ENCODE measurements at regions not wholly inside any gene's neighbourhood (a gene's known extent, or its start where the extent isn't known, plus 50 kb on each side); places are given as distances from the start of the nearest gene placed in this dataset.
"Not testable (repeated sequence)": the region's sequence is repeated elsewhere in the genome, so short reads cannot be mapped to it uniquely, and the experiment has no call there.

- no peak overlapping the region for H3K4ac ChIP-seq (ENCODE audit: low read depth in 1 of 2, low read length in 2 of 2)
- no peak overlapping the region for H2BK120ac ChIP-seq (ENCODE audit: low read depth, low read length)
- no peak overlapping the region for H3K14ac ChIP-seq (ENCODE audit: low read length in 2 of 2)
- no peak overlapping the region for H4K8ac ChIP-seq (ENCODE audit: low read length)
- no peaks in the 10 kb centered on the region for H3K4me1 ChIP-seq (ENCODE audit: control insufficient read depth, insufficient read depth, low read depth, low read length)
- 100% methylated on average over 1 of the region's 3 CpGs for WGBS
- no peak overlapping the region for H2BK15ac ChIP-seq (ENCODE audit: low read depth, poor library complexity, severe bottlenecking)
- no peak overlapping the region for H3K27ac ChIP-seq (ENCODE audit: low read length, poor library complexity, severe bottlenecking)
- H2AFZ ChIP-seq (ENCODE audit: low read depth, low read length): no peak overlapping the region
- no peak overlapping the region for H3K9ac ChIP-seq (ENCODE audit: low read length)
- H3K27me3 ChIP-seq (ENCODE audit: control insufficient read depth in 1 of 2, insufficient read depth in 1 of 2, low read length in 2 of 2): no peaks in the 10 kb centered on the region
- no peak overlapping the region for H2AK5ac ChIP-seq (ENCODE audit: low read length, severe bottlenecking)
- no peak overlapping the region for H3K23ac ChIP-seq (ENCODE audit: low read length in 2 of 2)
- no peak overlapping the region for H3K4me3 ChIP-seq (ENCODE audit: insufficient read depth in 1 of 2, low read depth in 1 of 2, low read length in 2 of 2)
- no peak overlapping the region for H2BK12ac ChIP-seq (ENCODE audit: low read length in 2 of 2)
- no peak overlapping the region for H3K18ac ChIP-seq (ENCODE audit: low read depth in 1 of 2, low read length in 2 of 2)
- DNase-seq: no peak
- no peaks in the 10 kb centered on the region for H3K9me3 ChIP-seq (ENCODE audit: control insufficient read depth, low read length)
- H3K4me2 ChIP-seq (ENCODE audit: low read length, poor library complexity, severe bottlenecking): no peak overlapping the region
- no peaks in the 10 kb centered on the region for H3K36me3 ChIP-seq (ENCODE audit: control insufficient read depth in 1 of 2, insufficient read depth in 2 of 2, low read depth in 1 of 2, low read length in 2 of 2)
- H4K91ac ChIP-seq (ENCODE audit: low read length): no peak overlapping the region
- no peak overlapping the region for H2BK5ac ChIP-seq (ENCODE audit: low read depth, low read length, poor library complexity, severe bottlenecking)
- H3K79me1 ChIP-seq (replicated peaks; ENCODE audit: low read length, poor library complexity, severe bottlenecking): no peaks in the 10 kb centered on the region
Measured at GRCh38 chr3:182149594-182149993, 437.9 kb downstream of the SOX2 start.

- not testable (repeated sequence) for H3K4me2 ChIP-seq (ENCODE audit: low read length, poor library complexity, severe bottlenecking); H4K8ac ChIP-seq (ENCODE audit: low read length); H3K79me1 ChIP-seq (replicated peaks; ENCODE audit: low read length, poor library complexity, severe bottlenecking); H2BK15ac ChIP-seq (ENCODE audit: low read depth, poor library complexity, severe bottlenecking); H3K4me3 ChIP-seq (ENCODE audit: insufficient read depth in 1 of 2, low read depth in 1 of 2, low read length in 2 of 2); H3K18ac ChIP-seq (ENCODE audit: low read depth in 1 of 2, low read length in 2 of 2); H3K23ac ChIP-seq (ENCODE audit: low read length in 2 of 2); H3K9me3 ChIP-seq (ENCODE audit: control insufficient read depth, low read length); H3K36me3 ChIP-seq (ENCODE audit: control insufficient read depth in 1 of 2, insufficient read depth in 2 of 2, low read depth in 1 of 2, low read length in 2 of 2); DNase-seq; H3K9ac ChIP-seq (ENCODE audit: low read length); H4K91ac ChIP-seq (ENCODE audit: low read length); H3K14ac ChIP-seq (ENCODE audit: low read length in 2 of 2); H3K4ac ChIP-seq (ENCODE audit: low read depth in 1 of 2, low read length in 2 of 2); H3K27ac ChIP-seq (ENCODE audit: low read length, poor library complexity, severe bottlenecking); H2AK5ac ChIP-seq (ENCODE audit: low read length, severe bottlenecking); H3K27me3 ChIP-seq (ENCODE audit: control insufficient read depth in 1 of 2, insufficient read depth in 1 of 2, low read length in 2 of 2); H2BK120ac ChIP-seq (ENCODE audit: low read depth, low read length); H2BK5ac ChIP-seq (ENCODE audit: low read depth, low read length, poor library complexity, severe bottlenecking); H3K4me1 ChIP-seq (ENCODE audit: control insufficient read depth, insufficient read depth, low read depth, low read length); H2AFZ ChIP-seq (ENCODE audit: low read depth, low read length); H2BK12ac ChIP-seq (ENCODE audit: low read length in 2 of 2)
- WGBS: 55% methylated on average over 3 of the region's 3 CpGs
Measured at GRCh38 chr3:182156326-182156725, 444.6 kb downstream of the SOX2 start.

- H3K18ac ChIP-seq (ENCODE audit: low read depth in 1 of 2, low read length in 2 of 2): no peak overlapping the region
- no peak overlapping the region for H2AFZ ChIP-seq (ENCODE audit: low read depth, low read length)
- no peak overlapping the region for H3K14ac ChIP-seq (ENCODE audit: low read length in 2 of 2)
- H2BK15ac ChIP-seq (ENCODE audit: low read depth, poor library complexity, severe bottlenecking): no peak overlapping the region
- no peak overlapping the region for H2AK5ac ChIP-seq (ENCODE audit: low read length, severe bottlenecking)
- H4K91ac ChIP-seq (ENCODE audit: low read length): no peak overlapping the region
- no peak overlapping the region for H3K4me3 ChIP-seq (ENCODE audit: insufficient read depth in 1 of 2, low read depth in 1 of 2, low read length in 2 of 2)
- H2BK120ac ChIP-seq (ENCODE audit: low read depth, low read length): no peak overlapping the region
- H3K4me1 ChIP-seq (ENCODE audit: control insufficient read depth, insufficient read depth, low read depth, low read length): peaks cover 2% of the 10 kb centered on the region
- H3K9me3 ChIP-seq (ENCODE audit: control insufficient read depth, low read length): no peaks in the 10 kb centered on the region
- WGBS: 63% methylated on average over 4 of the region's 4 CpGs
- no peak overlapping the region for H3K4ac ChIP-seq (ENCODE audit: low read depth in 1 of 2, low read length in 2 of 2)
- no peak overlapping the region for H3K27ac ChIP-seq (ENCODE audit: low read length, poor library complexity, severe bottlenecking)
- no peak overlapping the region for H3K23ac ChIP-seq (ENCODE audit: low read length in 2 of 2)
- H2BK12ac ChIP-seq (ENCODE audit: low read length in 2 of 2): no peak overlapping the region
- no peaks in the 10 kb centered on the region for H3K36me3 ChIP-seq (ENCODE audit: control insufficient read depth in 1 of 2, insufficient read depth in 2 of 2, low read depth in 1 of 2, low read length in 2 of 2)
- H3K4me2 ChIP-seq (ENCODE audit: low read length, poor library complexity, severe bottlenecking): no peak overlapping the region
- no peaks in the 10 kb centered on the region for H3K27me3 ChIP-seq (ENCODE audit: control insufficient read depth in 1 of 2, insufficient read depth in 1 of 2, low read length in 2 of 2)
- H4K8ac ChIP-seq (ENCODE audit: low read length): no peak overlapping the region
- no peak overlapping the region for H3K9ac ChIP-seq (ENCODE audit: low read length)
- DNase-seq: no peak
- no peak overlapping the region for H2BK5ac ChIP-seq (ENCODE audit: low read depth, low read length, poor library complexity, severe bottlenecking)
- H3K79me1 ChIP-seq (replicated peaks; ENCODE audit: low read length, poor library complexity, severe bottlenecking): no peaks in the 10 kb centered on the region
Measured at GRCh38 chr3:182165234-182165633, 453.5 kb downstream of the SOX2 start.

- H2BK5ac ChIP-seq (ENCODE audit: low read depth, low read length, poor library complexity, severe bottlenecking): no peak overlapping the region
- no peak overlapping the region for H2AFZ ChIP-seq (ENCODE audit: low read depth, low read length)
- H4K8ac ChIP-seq (ENCODE audit: low read length): no peak overlapping the region
- no peaks in the 10 kb centered on the region for H3K9me3 ChIP-seq (ENCODE audit: control insufficient read depth, low read length)
- no peak overlapping the region for H3K14ac ChIP-seq (ENCODE audit: low read length in 2 of 2)
- H2BK15ac ChIP-seq (ENCODE audit: low read depth, poor library complexity, severe bottlenecking): no peak overlapping the region
- no peak overlapping the region for H3K23ac ChIP-seq (ENCODE audit: low read length in 2 of 2)
- H3K36me3 ChIP-seq (ENCODE audit: control insufficient read depth in 1 of 2, insufficient read depth in 2 of 2, low read depth in 1 of 2, low read length in 2 of 2): no peaks in the 10 kb centered on the region
- no peak overlapping the region for H2AK5ac ChIP-seq (ENCODE audit: low read length, severe bottlenecking)
- no peak overlapping the region for H4K91ac ChIP-seq (ENCODE audit: low read length)
- no peak overlapping the region for H3K18ac ChIP-seq (ENCODE audit: low read depth in 1 of 2, low read length in 2 of 2)
- 70% methylated on average over 4 of the region's 4 CpGs for WGBS
- H2BK120ac ChIP-seq (ENCODE audit: low read depth, low read length): no peak overlapping the region
- no peaks in the 10 kb centered on the region for H3K4me1 ChIP-seq (ENCODE audit: control insufficient read depth, insufficient read depth, low read depth, low read length)
- no peak overlapping the region for H3K9ac ChIP-seq (ENCODE audit: low read length)
- H3K4ac ChIP-seq (ENCODE audit: low read depth in 1 of 2, low read length in 2 of 2): no peak overlapping the region
- no peak overlapping the region for H3K4me3 ChIP-seq (ENCODE audit: insufficient read depth in 1 of 2, low read depth in 1 of 2, low read length in 2 of 2)
- DNase-seq: no peak
- no peaks in the 10 kb centered on the region for H3K27me3 ChIP-seq (ENCODE audit: control insufficient read depth in 1 of 2, insufficient read depth in 1 of 2, low read length in 2 of 2)
- H3K4me2 ChIP-seq (ENCODE audit: low read length, poor library complexity, severe bottlenecking): no peak overlapping the region
- H3K79me1 ChIP-seq (replicated peaks; ENCODE audit: low read length, poor library complexity, severe bottlenecking): no peaks in the 10 kb centered on the region
- H2BK12ac ChIP-seq (ENCODE audit: low read length in 2 of 2): no peak overlapping the region
- no peak overlapping the region for H3K27ac ChIP-seq (ENCODE audit: low read length, poor library complexity, severe bottlenecking)
Measured at GRCh38 chr3:182172534-182172933, 460.8 kb downstream of the SOX2 start.
